Right lobe of liver (tissue), 6 donors: ENCODE measurements at regions not wholly inside any gene's neighbourhood (a gene's known extent, or its start where the extent isn't known, plus 50 kb on each side); places are given as distances from the start of the nearest gene placed in this dataset.

Experiments
- ATAC-seq, 4 donors: fragments of 200-7000 bp; cut with Tn5 transposase; one replicate each; pipeline ENCODE4 v1.9.1; 2020; ENCODE audit warnings: mild to moderate bottlenecking in 4 of 4, moderate library complexity in 4 of 4
- DNase-seq, 3 donors: peaks; one replicate each; pipeline ENCODE4 v3.0.0-alpha.2; 2020
- H3K27ac ChIP-seq, 3 donors: fragments of 200-600 bp; one replicate each; pipeline ENCODE4 v1.8.0; 2022
- H3K27me3 ChIP-seq, 2 donors: fragments of 200-600 bp; one replicate each; pipeline ENCODE4 v1.8.0; 2022
- H3K36me3 ChIP-seq, 4 donors: fragments of 200-600 bp; sonication (generic) in 1 of 4; one replicate each; pipeline versions ENCODE4 v1.5.1 to v1.8.0; 2017 to 2022; ENCODE audit warnings: control low read depth in 1 of 4
- H3K4me1 ChIP-seq, 4 donors: fragments of 200-600 bp; sonication (generic) in 1 of 4; one replicate each; pipeline versions ENCODE4 v1.5.1 to v1.8.0; 2017 to 2022; ENCODE audit warnings: control low read depth in 1 of 4
- H3K4me3 ChIP-seq, 3 donors: fragments of 200-600 bp; one replicate each; pipeline ENCODE4 v1.8.0; 2022
- H3K9me3 ChIP-seq, 4 donors: fragments of 200-600 bp; sonication (generic) in 1 of 4; one replicate each; pipeline versions ENCODE4 v1.5.1 to v1.8.0; 2017 to 2022; ENCODE audit warnings: control low read depth in 1 of 4
- POLR2A ChIP-seq: fragments of 450-650 bp; IDR thresholded peaks from one replicate; pipeline ENCODE4 v1.6.1; 2017; ENCODE audit warnings: antibody characterized with exemption, mild to moderate bottlenecking
- WGBS: methylation state at CpG from one replicate; pipeline ENCODE4 v1.1.6; 2018; ENCODE audit warnings: low coverage, low lambda C conversion rate; ENCODE audit not compliant: insufficient coverage; ENCODE audit errors: missing lambda C conversion rate; 5-methylcytosine and 5-hydroxymethylcytosine counted together
- intact Hi-C, 2 donors: fragments of 100-400 bp; cut with DNase I; formaldehyde crosslinking; loops; one replicate each; pipeline versions ENCODE4 v1.11.2 to v1.14.1; 2022
- TF ChIP-seq, protein P1 (sequence below), 4 donors: fragments of 200-600 bp in 3 of 4; fragments of 450-650 bp in 1 of 4; IDR thresholded peaks; one replicate each; pipeline versions ENCODE4 v1.5.1 to v1.8.0; 2016 to 2022; ENCODE audit warnings: antibody characterized with exemption in 4 of 4, mild to moderate bottlenecking in 2 of 4
- donor health status: DM: no; HTN: yes; CAD: no.
- donor health status: DM: no; HTN: no; CAD: no.
- donor health status: DM: no; HTN: no; CAD: no.
- donor health status: DM: no; HTN: yes; CAD: no.
- donor health status: DM: no; HTN: yes; CAD: no.

- no peak for ATAC-seq
- TF ChIP-seq, protein P1, sequence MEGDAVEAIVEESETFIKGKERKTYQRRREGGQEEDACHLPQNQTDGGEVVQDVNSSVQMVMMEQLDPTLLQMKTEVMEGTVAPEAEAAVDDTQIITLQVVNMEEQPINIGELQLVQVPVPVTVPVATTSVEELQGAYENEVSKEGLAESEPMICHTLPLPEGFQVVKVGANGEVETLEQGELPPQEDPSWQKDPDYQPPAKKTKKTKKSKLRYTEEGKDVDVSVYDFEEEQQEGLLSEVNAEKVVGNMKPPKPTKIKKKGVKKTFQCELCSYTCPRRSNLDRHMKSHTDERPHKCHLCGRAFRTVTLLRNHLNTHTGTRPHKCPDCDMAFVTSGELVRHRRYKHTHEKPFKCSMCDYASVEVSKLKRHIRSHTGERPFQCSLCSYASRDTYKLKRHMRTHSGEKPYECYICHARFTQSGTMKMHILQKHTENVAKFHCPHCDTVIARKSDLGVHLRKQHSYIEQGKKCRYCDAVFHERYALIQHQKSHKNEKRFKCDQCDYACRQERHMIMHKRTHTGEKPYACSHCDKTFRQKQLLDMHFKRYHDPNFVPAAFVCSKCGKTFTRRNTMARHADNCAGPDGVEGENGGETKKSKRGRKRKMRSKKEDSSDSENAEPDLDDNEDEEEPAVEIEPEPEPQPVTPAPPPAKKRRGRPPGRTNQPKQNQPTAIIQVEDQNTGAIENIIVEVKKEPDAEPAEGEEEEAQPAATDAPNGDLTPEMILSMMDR (IDR thresholded peaks at IDR 0.05) = no peak
- Histone ChIP-seq H3K9me3 (no peaks in the 10 kb centered on the region), H3K27me3 (no peaks in the 10 kb centered on the region), H3K27ac (no peak overlapping the region), H3K4me3 (no peak overlapping the region), H3K4me1 (no peaks in the 10 kb centered on the region), H3K36me3 (no peaks in the 10 kb centered on the region)
- WGBS = 50% methylated on average over 1 of the region's 1 CpG
- intact Hi-C loops = no loop called here
- DNase-seq = no peak
Observed at GRCh38 chr14:44412858-44413569, 94.1 kb downstream of the FSCB start.

GRCh38 chr14:44405011-44405486 is 102.0 kb downstream of the FSCB start:
- 46% methylated on average over 5 of the region's 5 CpGs for WGBS
- Histone ChIP-seq H3K27ac (no peak overlapping the region), H3K4me1 (no peaks in the 10 kb centered on the region), H3K9me3 (no peaks in the 10 kb centered on the region), H3K27me3 (no peaks in the 10 kb centered on the region), H3K4me3 (no peak overlapping the region), H3K36me3 (no peaks in the 10 kb centered on the region)
- TF ChIP-seq, protein P1 (IDR thresholded peaks at IDR 0.05) = no peak
- no peak for TF ChIP-seq POLR2A
- DNase-seq = no peak
- ATAC-seq = no peak
- intact Hi-C loops = no loop called here

DNA sequence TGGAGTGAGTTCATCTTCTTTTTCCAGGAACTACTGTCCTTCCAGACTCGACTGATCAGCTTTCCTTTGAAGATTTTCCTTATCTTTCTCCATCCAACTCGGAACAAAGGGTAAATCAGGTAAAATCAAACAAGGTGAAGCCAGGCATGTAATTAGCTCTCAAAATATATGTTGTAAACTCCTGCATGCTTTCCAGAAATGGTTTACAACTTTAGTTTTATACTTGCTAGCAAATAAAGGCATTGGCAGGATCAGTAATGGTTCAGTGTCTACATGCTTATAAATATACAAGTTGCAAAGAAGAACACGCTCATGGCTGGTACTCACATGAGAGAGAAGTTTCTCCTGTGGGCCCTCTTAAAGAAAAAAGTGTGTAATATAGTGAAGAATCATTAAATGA is 102.5 kb downstream of the FSCB start:
- Histone ChIP-seq H3K9me3 (no peaks in the 10 kb centered on the region), H3K27ac (no peak overlapping the region), H3K27me3 (no peaks in the 10 kb centered on the region), H3K4me1 (no peaks in the 10 kb centered on the region), H3K4me3 (no peak overlapping the region), H3K36me3 (no peaks in the 10 kb centered on the region)
- TF ChIP-seq, protein P1 (IDR thresholded peaks at IDR 0.05) = no peak
- no peak for TF ChIP-seq POLR2A
- intact Hi-C loops = no loop called here
- DNase-seq (no peak), ATAC-seq (no peak)
- WGBS = 44% methylated on average over 3 of the region's 3 CpGs

DNA sequence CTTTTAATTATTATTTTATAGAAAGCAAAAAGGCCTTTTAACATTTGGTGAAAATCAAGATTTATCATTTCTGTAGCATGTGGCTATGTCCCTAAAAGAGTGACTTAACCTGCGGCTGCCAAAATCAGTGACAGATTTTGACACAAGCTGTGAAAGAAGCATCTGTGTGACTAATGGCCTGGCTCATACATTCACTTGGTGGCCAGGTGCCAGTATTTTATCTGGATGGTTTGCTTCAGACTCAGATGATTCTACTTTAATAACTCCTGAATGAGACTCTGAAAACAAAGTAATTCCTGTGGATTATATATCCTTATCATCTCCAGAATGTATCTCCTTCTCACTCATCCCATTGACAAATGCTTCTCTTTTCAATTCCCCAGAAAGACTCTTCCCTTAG is 103.0 kb downstream of the FSCB start:
- Histone ChIP-seq H3K4me3 (no peak overlapping the region), H3K27ac (no peak overlapping the region), H3K36me3 (no peaks in the 10 kb centered on the region), H3K4me1 (no peaks in the 10 kb centered on the region), H3K9me3 (no peaks in the 10 kb centered on the region), H3K27me3 (no peaks in the 10 kb centered on the region)
- DNase-seq (no peak), ATAC-seq (no peak)
- TF ChIP-seq POLR2A = no peak
- TF ChIP-seq, protein P1 (IDR thresholded peaks at IDR 0.05) = no peak
- 80% methylated on average over 1 of the region's 1 CpG for WGBS
- intact Hi-C loops = no loop called here
